ENCODE measurements at regions not wholly inside any gene's neighbourhood (a gene's known extent, or its start where the extent isn't known, plus 50 kb on each side); places are given as distances from the start of the nearest gene placed in this dataset.

DNA sequence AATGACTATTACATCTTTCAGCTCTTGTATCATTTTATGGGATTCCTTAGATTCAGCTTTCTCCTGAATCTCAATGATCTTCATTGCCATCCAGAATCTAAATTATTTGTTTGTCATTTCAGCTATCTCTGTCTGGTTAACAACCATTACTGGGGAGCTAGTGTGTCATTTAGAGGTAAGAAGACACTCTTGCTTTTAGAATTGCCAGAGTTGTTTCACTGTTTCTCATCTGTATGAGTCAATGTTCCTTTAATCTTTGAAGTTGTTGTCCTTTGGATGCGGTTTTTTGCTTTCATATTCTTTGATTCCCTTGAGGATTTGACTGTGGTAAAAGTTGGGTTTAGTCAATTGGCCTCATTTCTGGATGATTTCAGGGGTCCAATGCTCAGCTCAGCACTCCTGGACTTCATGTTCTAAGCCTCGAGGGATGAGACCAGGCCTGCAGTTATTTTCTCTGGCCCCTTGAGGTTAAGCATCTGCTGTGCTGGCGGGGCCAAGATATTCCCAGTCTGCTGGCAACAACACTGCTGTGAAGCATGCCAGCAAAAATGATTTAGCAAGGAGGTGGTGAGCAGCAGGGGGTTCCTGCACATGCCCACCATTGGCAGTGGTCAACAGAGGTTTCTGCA lies 102.4 kb upstream of the PCSK5 start:
- TF ChIP-seq FOXM1 (IDR thresholded peaks at IDR 0.05; ENCODE audit: borderline replicate concordance, low read depth) (no peak), TEAD4 (IDR thresholded peaks at IDR 0.05) (no peak), RAD21 (IDR thresholded peaks at IDR 0.05; ENCODE audit: low read depth) (no peak), CEBPB (IDR thresholded peaks at IDR 0.05) (no peak), ZBTB7A (IDR thresholded peaks at IDR 0.05; ENCODE audit: low read depth) (no peak)
- TF ChIP-seq, protein P1, sequence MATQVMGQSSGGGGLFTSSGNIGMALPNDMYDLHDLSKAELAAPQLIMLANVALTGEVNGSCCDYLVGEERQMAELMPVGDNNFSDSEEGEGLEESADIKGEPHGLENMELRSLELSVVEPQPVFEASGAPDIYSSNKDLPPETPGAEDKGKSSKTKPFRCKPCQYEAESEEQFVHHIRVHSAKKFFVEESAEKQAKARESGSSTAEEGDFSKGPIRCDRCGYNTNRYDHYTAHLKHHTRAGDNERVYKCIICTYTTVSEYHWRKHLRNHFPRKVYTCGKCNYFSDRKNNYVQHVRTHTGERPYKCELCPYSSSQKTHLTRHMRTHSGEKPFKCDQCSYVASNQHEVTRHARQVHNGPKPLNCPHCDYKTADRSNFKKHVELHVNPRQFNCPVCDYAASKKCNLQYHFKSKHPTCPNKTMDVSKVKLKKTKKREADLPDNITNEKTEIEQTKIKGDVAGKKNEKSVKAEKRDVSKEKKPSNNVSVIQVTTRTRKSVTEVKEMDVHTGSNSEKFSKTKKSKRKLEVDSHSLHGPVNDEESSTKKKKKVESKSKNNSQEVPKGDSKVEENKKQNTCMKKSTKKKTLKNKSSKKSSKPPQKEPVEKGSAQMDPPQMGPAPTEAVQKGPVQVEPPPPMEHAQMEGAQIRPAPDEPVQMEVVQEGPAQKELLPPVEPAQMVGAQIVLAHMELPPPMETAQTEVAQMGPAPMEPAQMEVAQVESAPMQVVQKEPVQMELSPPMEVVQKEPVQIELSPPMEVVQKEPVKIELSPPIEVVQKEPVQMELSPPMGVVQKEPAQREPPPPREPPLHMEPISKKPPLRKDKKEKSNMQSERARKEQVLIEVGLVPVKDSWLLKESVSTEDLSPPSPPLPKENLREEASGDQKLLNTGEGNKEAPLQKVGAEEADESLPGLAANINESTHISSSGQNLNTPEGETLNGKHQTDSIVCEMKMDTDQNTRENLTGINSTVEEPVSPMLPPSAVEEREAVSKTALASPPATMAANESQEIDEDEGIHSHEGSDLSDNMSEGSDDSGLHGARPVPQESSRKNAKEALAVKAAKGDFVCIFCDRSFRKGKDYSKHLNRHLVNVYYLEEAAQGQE (IDR thresholded peaks at IDR 0.05; ENCODE audit: low read depth) = no peak
- TF ChIP-seq, protein P2, sequence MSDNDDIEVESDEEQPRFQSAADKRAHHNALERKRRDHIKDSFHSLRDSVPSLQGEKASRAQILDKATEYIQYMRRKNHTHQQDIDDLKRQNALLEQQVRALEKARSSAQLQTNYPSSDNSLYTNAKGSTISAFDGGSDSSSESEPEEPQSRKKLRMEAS (IDR thresholded peaks at IDR 0.05) = no peak

Data from Ishikawa (cell line).